Fibroblast of mammary gland (primary cell): ENCODE measurements at regions not wholly inside any gene's neighbourhood (a gene's known extent, or its start where the extent isn't known, plus 50 kb on each side); places are given as distances from the start of the nearest gene placed in this dataset.
"Not testable (repeated sequence)": the region's sequence is repeated elsewhere in the genome, so short reads cannot be mapped to it uniquely, and the experiment has no call there.

ENCODE experiments used
- DNase-seq: peaks from one replicate; pipeline ENCODE4 v3.0.0-alpha.2; 2010; ENCODE audit warnings: low read depth
- H3K4me3 ChIP-seq: 2 replicates; pipeline ENCODE4 v1.5.1; 2011; ENCODE audit warnings: low read depth, mild to moderate bottlenecking, low read length, moderate library complexity; ENCODE audit not compliant: control insufficient read depth
- TF ChIP-seq, protein P1 (sequence below): conservative IDR thresholded peaks from 2 replicates; pipeline ENCODE4 v1.5.1; 2011; ENCODE audit warnings: low read depth, low read length, inconsistent platforms; ENCODE audit not compliant: control insufficient read depth, insufficient read depth

DNA sequence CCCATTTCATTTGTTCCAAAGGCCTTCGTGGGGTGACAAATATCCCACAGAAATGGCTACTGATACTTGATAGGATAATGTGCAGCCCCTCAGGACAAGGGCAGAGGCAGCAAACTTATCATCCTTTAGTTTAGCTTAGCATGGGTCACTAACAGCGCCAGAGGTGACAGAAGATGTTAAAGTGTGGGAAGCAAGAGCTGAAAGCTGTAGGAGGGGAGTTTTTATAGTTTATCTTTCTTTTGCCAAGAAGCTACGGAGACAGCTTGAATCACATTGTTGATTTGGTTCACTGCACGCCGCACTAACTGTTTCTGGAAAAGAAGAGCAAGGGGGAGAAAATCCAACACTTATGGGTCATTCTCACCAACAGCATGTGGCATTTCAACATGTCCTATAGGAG lies 773.9 kb upstream of the MMS22L start:
- no peak for DNase-seq
- no peak overlapping the region for H3K4me3 ChIP-seq
- TF ChIP-seq, protein P1, sequence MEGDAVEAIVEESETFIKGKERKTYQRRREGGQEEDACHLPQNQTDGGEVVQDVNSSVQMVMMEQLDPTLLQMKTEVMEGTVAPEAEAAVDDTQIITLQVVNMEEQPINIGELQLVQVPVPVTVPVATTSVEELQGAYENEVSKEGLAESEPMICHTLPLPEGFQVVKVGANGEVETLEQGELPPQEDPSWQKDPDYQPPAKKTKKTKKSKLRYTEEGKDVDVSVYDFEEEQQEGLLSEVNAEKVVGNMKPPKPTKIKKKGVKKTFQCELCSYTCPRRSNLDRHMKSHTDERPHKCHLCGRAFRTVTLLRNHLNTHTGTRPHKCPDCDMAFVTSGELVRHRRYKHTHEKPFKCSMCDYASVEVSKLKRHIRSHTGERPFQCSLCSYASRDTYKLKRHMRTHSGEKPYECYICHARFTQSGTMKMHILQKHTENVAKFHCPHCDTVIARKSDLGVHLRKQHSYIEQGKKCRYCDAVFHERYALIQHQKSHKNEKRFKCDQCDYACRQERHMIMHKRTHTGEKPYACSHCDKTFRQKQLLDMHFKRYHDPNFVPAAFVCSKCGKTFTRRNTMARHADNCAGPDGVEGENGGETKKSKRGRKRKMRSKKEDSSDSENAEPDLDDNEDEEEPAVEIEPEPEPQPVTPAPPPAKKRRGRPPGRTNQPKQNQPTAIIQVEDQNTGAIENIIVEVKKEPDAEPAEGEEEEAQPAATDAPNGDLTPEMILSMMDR, result no peak

DNA sequence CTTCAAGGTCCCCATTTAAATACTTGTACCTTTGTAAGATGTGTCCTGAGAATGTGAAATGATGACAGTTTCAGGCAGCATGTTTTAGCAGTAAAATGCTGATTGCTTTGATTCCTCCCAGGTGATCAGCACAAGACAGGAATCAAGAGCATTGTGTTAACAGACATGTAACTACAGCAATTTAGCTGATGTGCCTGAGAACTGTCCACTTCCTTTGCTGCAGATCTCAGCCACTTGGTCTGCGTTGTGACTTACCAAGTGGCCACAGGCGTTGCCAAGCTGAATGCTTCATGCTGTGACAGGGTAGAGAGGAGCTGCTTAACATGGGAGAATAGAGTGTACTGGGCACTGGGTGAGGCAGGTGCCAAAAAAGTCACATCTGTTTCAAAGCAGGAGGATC lies 767.0 kb upstream of the POU3F2 start:
- DNase-seq, result no peak
- no peak overlapping the region for H3K4me3 ChIP-seq
- TF ChIP-seq, protein P1, result no peak

DNA sequence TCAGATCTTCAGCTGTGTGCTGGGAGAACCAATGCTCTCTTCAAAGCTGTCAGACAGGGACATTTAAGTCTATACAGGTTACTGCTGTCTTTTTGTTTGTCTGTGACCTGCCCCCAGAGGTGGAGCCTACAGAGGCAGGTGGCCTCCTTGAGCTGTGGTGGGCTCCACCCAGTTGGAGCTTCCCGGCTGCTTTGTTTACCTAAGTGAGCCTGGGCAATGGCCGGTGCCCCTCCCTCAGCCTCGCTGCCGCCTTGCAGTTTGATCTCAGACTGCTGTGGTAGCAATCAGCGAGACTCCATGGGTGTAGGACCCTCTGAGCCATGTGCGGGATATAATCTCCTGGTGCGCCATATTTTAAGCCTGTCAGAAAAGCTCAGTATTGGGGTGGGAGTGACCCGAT lies 745.8 kb upstream of the POU3F2 start:
- DNase-seq, H3K4me3 ChIP-seq: not testable (repeated sequence)

DNA sequence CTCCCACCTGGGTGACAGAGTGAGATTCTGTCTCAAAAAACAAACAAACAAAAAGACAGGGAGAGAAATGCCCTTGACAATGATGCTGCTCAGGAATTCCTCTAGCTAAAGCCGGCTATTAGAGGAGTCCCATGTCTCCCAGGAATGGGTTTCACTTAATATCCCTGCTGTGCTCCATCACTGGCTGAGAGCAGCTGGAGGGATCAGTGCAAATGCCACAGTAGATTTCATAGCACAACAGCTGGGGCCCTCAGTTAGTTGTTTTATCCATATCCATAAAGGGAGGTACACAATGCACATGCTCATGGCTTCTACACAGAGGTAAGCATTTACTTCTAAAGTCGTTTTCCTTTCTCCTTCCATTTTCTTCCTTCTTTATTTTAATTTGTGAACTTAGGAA lies 742.0 kb upstream of the POU3F2 start:
- TF ChIP-seq, protein P1, result no peak
- H3K4me3 ChIP-seq, result no peak overlapping the region
- no peak for DNase-seq

DNA sequence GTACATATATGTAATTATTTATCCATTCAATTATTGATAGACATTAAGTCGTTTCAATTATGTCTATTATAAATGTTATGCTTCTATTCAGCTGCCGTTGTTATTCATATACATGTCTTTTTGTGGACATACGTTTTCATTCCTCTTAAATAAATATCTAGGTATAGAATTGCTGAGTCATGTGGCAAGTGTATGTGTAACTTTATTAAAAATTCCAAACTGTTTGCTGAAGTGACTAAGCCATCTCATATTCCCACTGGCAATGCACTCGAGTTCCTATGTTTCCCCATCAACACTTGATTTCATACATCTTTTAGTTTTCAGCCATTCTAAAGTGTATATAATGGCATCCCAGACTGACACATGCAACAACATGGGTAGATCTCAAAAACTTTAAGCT lies 739.7 kb upstream of the POU3F2 start:
- TF ChIP-seq, protein P1, result no peak
- H3K4me3 ChIP-seq, result no peak overlapping the region
- no peak for DNase-seq

DNA sequence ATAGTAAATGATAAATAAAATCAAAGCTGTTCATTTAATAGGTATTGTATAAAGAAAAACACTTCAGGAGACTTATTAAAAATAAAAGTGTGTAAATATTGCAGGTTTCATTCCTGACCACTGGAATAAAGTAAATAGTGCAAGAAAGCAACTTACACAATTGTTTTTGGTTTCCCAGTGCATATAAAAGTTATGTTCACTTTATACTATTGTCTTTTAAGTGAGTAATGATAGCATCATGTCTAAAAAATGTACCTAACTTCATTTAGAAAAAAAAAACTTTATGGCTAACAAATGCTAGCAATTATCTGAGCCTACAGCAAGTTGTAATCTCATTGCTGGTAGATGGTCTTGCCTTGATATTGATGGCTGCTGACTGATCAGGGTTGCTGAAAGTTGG lies 726.6 kb upstream of the POU3F2 start:
- no peak for DNase-seq
- TF ChIP-seq, protein P1, result no peak
- H3K4me3 ChIP-seq, result no peak overlapping the region

DNA sequence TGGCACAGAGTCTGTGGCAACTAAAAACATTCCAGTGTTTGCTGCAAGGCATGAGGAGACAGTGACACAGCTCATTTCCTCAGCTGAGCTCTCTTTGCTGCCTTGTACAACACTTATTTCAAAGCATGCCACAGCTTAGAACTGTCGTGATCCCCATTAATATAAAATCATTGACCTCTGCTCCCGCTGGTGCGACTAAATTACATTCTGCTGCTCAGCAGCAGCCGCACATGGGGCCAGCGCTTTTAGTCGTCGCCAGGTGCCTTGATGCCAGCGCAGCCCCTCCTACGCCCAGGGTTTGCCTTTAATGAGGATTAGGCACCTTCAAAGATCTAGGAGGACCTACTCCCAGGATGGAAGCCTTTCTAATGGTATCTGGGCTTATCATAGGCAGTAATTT lies 717.9 kb upstream of the POU3F2 start:
- DNase-seq, result no peak
- no peak overlapping the region for H3K4me3 ChIP-seq
- TF ChIP-seq, protein P1, result no peak

DNA sequence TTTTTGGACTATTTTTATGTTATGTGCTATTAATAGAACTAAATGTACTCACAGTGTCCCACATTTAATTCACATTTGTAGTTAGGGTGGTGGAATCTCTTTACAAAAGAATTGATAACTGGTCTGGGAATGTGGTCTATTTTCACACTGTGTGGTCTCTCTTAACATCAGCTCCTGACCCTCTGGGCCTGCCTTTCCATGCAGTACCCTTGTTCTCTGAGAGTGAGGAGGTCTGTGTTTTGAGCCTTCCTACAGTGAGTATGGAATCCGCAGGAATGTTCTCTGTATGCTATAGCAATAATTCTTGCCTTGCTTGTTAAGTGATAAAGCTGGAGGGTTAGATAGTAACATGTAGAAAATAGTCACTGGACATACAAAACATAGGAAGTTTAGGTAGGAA lies 717.3 kb upstream of the POU3F2 start:
- no peak overlapping the region for H3K4me3 ChIP-seq
- no peak for DNase-seq
- TF ChIP-seq, protein P1, result no peak
